PC-3 (cell line): ENCODE measurements at regions not wholly inside any gene's neighbourhood (a gene's known extent, or its start where the extent isn't known, plus 50 kb on each side); places are given as distances from the start of the nearest gene placed in this dataset.
"Not testable (repeated sequence)": the region's sequence is repeated elsewhere in the genome, so short reads cannot be mapped to it uniquely, and the experiment has no call there.

Source experiments
- ATAC-seq: fragments of 200-7000 bp; cut with Tn5 transposase; 2 replicates; pipeline ENCODE4 v1.9.1; 2020; ENCODE audit warnings: mild to moderate bottlenecking, moderate library complexity
- BruUV-seq: library from RNA; stranded (reverse); fragments of 400-500 nt; replicated peaks from 2 replicates; lab custom pipeline; 2021; lab: Mats Ljungman, UMichigan
- CTCF ChIA-PET: fragments of 300-600 bp; sonication (Branson Sonifier 250); formaldehyde crosslinking; loops from one replicate; lab custom pipeline; 2022; ENCODE audit warnings: antibody characterized with exemption; lab: Charles Lee
- POLR2A ChIA-PET: fragments of 300-600 bp; sonication (Branson Sonifier 250); formaldehyde crosslinking; loops from one replicate; lab custom pipeline; 2022; ENCODE audit warnings: antibody characterized with exemption; ENCODE audit not compliant: unreplicated experiment; lab: Charles Lee
- DNase-seq: peaks from one replicate; pipeline ENCODE4 v3.0.0-alpha.2; 2015
- H2AFZ ChIP-seq: fragments of 300-600 bp; sonication (generic); 2 replicates; pipeline ENCODE4 v1.6.0; 2016; ENCODE audit warnings: antibody characterized with exemption, low read length
- H3F3A ChIP-seq: fragments of 300-600 bp; sonication (generic); one replicate; pipeline ENCODE4 v1.6.0; 2017; ENCODE audit warnings: antibody characterized with exemption, low read length, control low read depth, mild to moderate bottlenecking; ENCODE audit not compliant: unreplicated experiment
- H3K27ac ChIP-seq: fragments of 300-600 bp; sonication (generic); 2 replicates; pipeline ENCODE4 v1.5.1; 2016; ENCODE audit warnings: mild to moderate bottlenecking, low read length
- H3K27me3 ChIP-seq: fragments of 300-600 bp; sonication (generic); 2 replicates; pipeline ENCODE4 v1.6.1; 2016; ENCODE audit warnings: low read length, mixed read lengths
- H3K36me3 ChIP-seq: fragments of 300-600 bp; sonication (generic); 2 replicates; pipeline ENCODE4 v1.6.1; 2016; ENCODE audit warnings: low read depth, mixed run types, low read length, mixed read lengths
- H3K4me1 ChIP-seq: fragments of 300-600 bp; sonication (generic); 2 replicates; pipeline ENCODE4 v1.5.1; 2016; ENCODE audit warnings: low read length; ENCODE audit not compliant: insufficient read depth
- H3K4me2 ChIP-seq: fragments of 300-600 bp; sonication (generic); 2 replicates; pipeline ENCODE4 v1.6.0; 2016; ENCODE audit warnings: low read length
- H3K4me3 ChIP-seq: fragments of 300-600 bp; sonication (generic); 2 replicates; pipeline ENCODE4 v1.5.1; 2016; ENCODE audit warnings: mild to moderate bottlenecking, low read length, mixed read lengths
- H3K79me2 ChIP-seq: fragments of 300-600 bp; sonication (generic); 2 replicates; pipeline ENCODE4 v1.6.1; 2017; ENCODE audit warnings: low read length, mixed read lengths
- H3K9ac ChIP-seq: fragments of 300-600 bp; sonication (generic); 2 replicates; pipeline ENCODE4 v1.6.0; 2016; ENCODE audit warnings: mild to moderate bottlenecking, low read length
- H3K9me2 ChIP-seq: fragments of 300-600 bp; sonication (generic); replicated peaks from 2 replicates; pipeline ENCODE4 v1.6.1; 2016; ENCODE audit warnings: mixed run types, low read length, mixed read lengths
- H3K9me3 ChIP-seq: fragments of 300-600 bp; sonication (generic); 2 replicates; pipeline ENCODE4 v1.6.1; 2016; ENCODE audit warnings: low read length, mixed read lengths
- H4K20me1 ChIP-seq: fragments of 300-600 bp; sonication (generic); 2 replicates; pipeline ENCODE4 v1.6.1; 2016; ENCODE audit warnings: low read length, mixed read lengths
- EZH2 ChIP-seq: fragments of 300-600 bp; sonication (generic); IDR thresholded peaks from one replicate; pipeline ENCODE4 v1.6.1; 2017; ENCODE audit warnings: antibody characterized with exemption, mild to moderate bottlenecking, low read length; ENCODE audit not compliant: unreplicated experiment
- EZH2phosphoT487 ChIP-seq: fragments of 300-600 bp; sonication (generic); IDR thresholded peaks from 2 replicates; pipeline ENCODE4 v1.6.1; 2018; ENCODE audit warnings: mild to moderate bottlenecking, antibody characterized with exemption, low read length, borderline replicate concordance
- intact Hi-C: fragments of 100-400 bp; cut with micrococcal nuclease; formaldehyde crosslinking; loops from 2 replicates; pipeline ENCODE4 v1.9.0; 2023
- TF ChIP-seq, protein P1 (sequence below): fragments of 300-600 bp; sonication (generic); conservative IDR thresholded peaks from 2 replicates; pipeline ENCODE4 v1.5.1; 2017; ENCODE audit warnings: antibody characterized with exemption, low read depth, mild to moderate bottlenecking, low read length

DNA sequence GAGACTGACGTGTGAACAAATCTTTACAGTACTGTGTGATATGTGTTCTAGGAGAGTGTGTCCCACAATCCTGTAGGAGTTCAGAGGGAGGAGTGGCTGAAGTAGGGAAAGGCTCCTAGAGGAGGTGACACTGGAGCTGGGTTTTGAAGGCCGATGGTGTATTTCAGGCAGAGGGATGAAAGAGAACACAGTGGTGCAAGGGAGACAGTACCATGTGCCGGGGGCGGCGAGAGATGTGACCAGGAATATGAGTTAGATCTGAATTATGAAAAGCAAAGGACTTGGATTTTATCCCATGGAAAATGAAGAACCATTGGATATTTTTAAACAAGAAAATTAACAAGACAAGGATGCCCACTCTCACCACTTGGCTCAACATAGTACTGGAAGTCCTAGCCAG is 77.0 kb upstream of the ESRRB start:
- H3K4me2 ChIP-seq: no peak overlapping the region
- POLR2A ChIA-PET: no interaction called here
- no TSS peak for BruUV-seq
- no peak overlapping the region for H3K27ac ChIP-seq
- H3K9me3 ChIP-seq: no peaks in the 10 kb centered on the region
- H3K9me2 ChIP-seq: no peaks in the 10 kb centered on the region
- CTCF ChIA-PET: no interaction called here
- H3K4me3 ChIP-seq: no peak overlapping the region
- no peaks in the 10 kb centered on the region for H3K79me2 ChIP-seq
- ATAC-seq (no peak), DNase-seq (no peak)
- no peaks in the 10 kb centered on the region for H3K36me3 ChIP-seq
- no peak for TF ChIP-seq EZH2
- TF ChIP-seq, protein P1, sequence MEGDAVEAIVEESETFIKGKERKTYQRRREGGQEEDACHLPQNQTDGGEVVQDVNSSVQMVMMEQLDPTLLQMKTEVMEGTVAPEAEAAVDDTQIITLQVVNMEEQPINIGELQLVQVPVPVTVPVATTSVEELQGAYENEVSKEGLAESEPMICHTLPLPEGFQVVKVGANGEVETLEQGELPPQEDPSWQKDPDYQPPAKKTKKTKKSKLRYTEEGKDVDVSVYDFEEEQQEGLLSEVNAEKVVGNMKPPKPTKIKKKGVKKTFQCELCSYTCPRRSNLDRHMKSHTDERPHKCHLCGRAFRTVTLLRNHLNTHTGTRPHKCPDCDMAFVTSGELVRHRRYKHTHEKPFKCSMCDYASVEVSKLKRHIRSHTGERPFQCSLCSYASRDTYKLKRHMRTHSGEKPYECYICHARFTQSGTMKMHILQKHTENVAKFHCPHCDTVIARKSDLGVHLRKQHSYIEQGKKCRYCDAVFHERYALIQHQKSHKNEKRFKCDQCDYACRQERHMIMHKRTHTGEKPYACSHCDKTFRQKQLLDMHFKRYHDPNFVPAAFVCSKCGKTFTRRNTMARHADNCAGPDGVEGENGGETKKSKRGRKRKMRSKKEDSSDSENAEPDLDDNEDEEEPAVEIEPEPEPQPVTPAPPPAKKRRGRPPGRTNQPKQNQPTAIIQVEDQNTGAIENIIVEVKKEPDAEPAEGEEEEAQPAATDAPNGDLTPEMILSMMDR: no peak
- no peak for TF ChIP-seq EZH2phosphoT487
- no peak overlapping the region for H2AFZ ChIP-seq
- no peaks in the 10 kb centered on the region for H4K20me1 ChIP-seq
- H3F3A ChIP-seq: no peaks in the 10 kb centered on the region
- no peak overlapping the region for H3K9ac ChIP-seq
- intact Hi-C loops: no loop called here
- no peaks in the 10 kb centered on the region for H3K4me1 ChIP-seq
- H3K27me3 ChIP-seq: peaks cover 38% of the 10 kb centered on the region

DNA sequence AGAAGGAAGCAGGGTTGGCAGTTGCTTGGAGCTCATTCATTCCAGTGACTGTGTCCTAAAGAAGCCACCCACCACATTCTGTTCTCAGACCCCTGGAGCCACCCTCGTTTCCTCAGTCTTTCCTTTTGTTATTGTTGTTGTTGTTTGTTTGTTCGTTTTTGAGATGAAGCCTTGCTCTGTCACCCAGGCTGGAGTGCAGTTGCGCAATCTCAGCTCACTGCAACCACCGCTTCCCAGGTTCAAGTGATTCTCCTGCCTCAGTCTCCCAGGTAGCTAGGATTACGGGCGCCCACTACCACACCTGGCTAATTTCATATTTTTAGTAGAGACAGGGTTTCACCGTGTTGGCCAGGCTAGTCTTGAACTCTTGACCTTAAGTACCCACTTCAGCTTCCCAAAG is 72.7 kb upstream of the ESRRB start:
- H3F3A ChIP-seq, H2AFZ ChIP-seq, intact Hi-C loops, H3K4me1 ChIP-seq, H3K4me3 ChIP-seq, H3K79me2 ChIP-seq, H3K4me2 ChIP-seq, H3K9ac ChIP-seq, DNase-seq, CTCF ChIA-PET, ATAC-seq, BruUV-seq, H4K20me1 ChIP-seq, H3K27ac ChIP-seq, H3K36me3 ChIP-seq, H3K9me2 ChIP-seq, H3K9me3 ChIP-seq: not testable (repeated sequence)
- POLR2A ChIA-PET: interaction anchor here (0.6 kb wide), 1 partner anchor 8 kb away, joined by 3 read pairs; no protein-coding TSS in a partner anchor
- H3K27me3 ChIP-seq: peaks cover 38% of the 10 kb centered on the region

DNA sequence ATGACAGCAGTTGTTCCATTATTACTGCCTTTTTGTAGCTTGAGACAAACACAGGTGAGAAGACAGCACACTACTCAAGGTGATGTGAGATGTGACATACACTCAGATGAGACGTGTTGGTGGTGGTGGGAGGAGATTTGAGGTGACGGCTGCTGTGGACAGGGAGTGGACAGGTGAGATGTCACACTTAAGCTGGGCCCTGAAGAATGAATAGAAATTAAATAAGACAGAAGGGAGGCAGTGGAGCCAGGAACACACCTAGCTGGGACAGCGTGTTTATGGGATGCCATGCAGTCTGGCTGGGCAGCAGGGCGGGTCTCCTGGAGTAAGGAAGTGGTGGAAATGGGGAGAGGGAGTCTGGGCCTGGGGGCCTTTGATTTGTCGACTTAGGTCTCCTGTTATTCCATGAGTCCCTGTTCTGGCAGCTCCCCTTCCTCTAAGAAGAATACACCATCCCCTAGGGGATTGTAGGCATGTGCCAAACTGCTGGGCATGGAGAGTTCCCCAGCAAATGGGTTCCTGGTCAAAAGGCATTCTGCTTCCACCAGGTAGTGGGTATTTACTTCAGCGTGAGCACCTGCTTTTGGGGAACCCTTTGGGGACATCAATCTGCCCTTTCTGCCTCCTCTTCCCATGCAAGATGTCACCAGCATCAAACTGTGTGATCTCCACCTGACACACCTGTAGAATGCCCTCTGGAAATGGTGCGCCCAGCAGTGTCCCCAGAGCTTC is 71.2 kb upstream of the ESRRB start:
- DNase-seq (no peak), ATAC-seq (no peak)
- ChIA-PET POLR2A (no interaction called here), CTCF (no interaction called here)
- H3K27ac ChIP-seq: no peak overlapping the region
- no peaks in the 10 kb centered on the region for H3K36me3 ChIP-seq
- peaks cover 32% of the 10 kb centered on the region for H3K27me3 ChIP-seq
- H3K9me3 ChIP-seq: no peaks in the 10 kb centered on the region
- H3F3A ChIP-seq: no peaks in the 10 kb centered on the region
- no peak overlapping the region for H2AFZ ChIP-seq
- H3K4me1 ChIP-seq: no peaks in the 10 kb centered on the region
- no TSS peak for BruUV-seq
- no peaks in the 10 kb centered on the region for H3K79me2 ChIP-seq
- H3K9ac ChIP-seq: no peak overlapping the region
- H3K4me2 ChIP-seq: no peak overlapping the region
- no peaks in the 10 kb centered on the region for H4K20me1 ChIP-seq
- no peak overlapping the region for H3K4me3 ChIP-seq
- intact Hi-C loops: no loop called here
- no peak for TF ChIP-seq EZH2phosphoT487
- H3K9me2 ChIP-seq: no peaks in the 10 kb centered on the region
